WTC11 (cell line): ENCODE measurements at regions not wholly inside any gene's neighbourhood (a gene's known extent, or its start where the extent isn't known, plus 50 kb on each side); places are given as distances from the start of the nearest gene placed in this dataset.

Source experiments
- ATF1 ChIP-seq: sonication (generic); formaldehyde crosslinking; IDR thresholded peaks from 2 replicates; pipeline ENCODE4 v1.8.1; 2023; ENCODE audit warnings: mild to moderate bottlenecking, moderate library complexity, missing genetic modification reagents
- ATF3 ChIP-seq: sonication (generic); formaldehyde crosslinking; conservative IDR thresholded peaks from 2 replicates; pipeline ENCODE4 v1.8.1; 2022; ENCODE audit warnings: mild to moderate bottlenecking, missing genetic modification reagents
- CDX4 ChIP-seq: fragments of 250-450 bp; sonication (Bioruptor Pico); IDR thresholded peaks from 2 replicates; pipeline ENCODE4 v1.9.0; 2021; ENCODE audit warnings: moderate library complexity, mild to moderate bottlenecking, inconsistent platforms, borderline replicate concordance
- CTCF ChIP-seq: fragments of 200-600 bp; IDR thresholded peaks from 2 replicates; pipeline ENCODE4 v1.8.0; 2022; ENCODE audit warnings: antibody characterized with exemption
- FOXP1 ChIP-seq: sonication (generic); formaldehyde crosslinking; IDR thresholded peaks from 2 replicates; pipeline ENCODE4 v1.8.0; 2022; ENCODE audit warnings: missing genetic modification reagents, mild to moderate bottlenecking, moderate library complexity, borderline replicate concordance
- GABPB1 ChIP-seq: sonication (generic); formaldehyde crosslinking; IDR thresholded peaks from 2 replicates; pipeline ENCODE4 v1.8.1; 2023; ENCODE audit warnings: mild to moderate bottlenecking, missing genetic modification reagents
- PRRX2 ChIP-seq: fragments of 250-450 bp; sonication (Bioruptor Pico); IDR thresholded peaks from 2 replicates; pipeline ENCODE4 v1.8.0; 2021; ENCODE audit warnings: mild to moderate bottlenecking
- SP1 ChIP-seq: sonication (generic); formaldehyde crosslinking; conservative IDR thresholded peaks from 2 replicates; pipeline ENCODE4 v1.8.1; 2022; ENCODE audit warnings: missing genetic modification reagents
- TEAD4 ChIP-seq: sonication (generic); formaldehyde crosslinking; IDR thresholded peaks from 2 replicates; pipeline ENCODE4 v1.8.0; 2022; ENCODE audit warnings: mild to moderate bottlenecking, missing genetic modification reagents
- ZNF281 ChIP-seq: sonication (generic); formaldehyde crosslinking; IDR thresholded peaks from 2 replicates; pipeline ENCODE4 v1.8.0; 2023; ENCODE audit warnings: mild to moderate bottlenecking, missing genetic modification reagents
- ZNF512 ChIP-seq: sonication (generic); formaldehyde crosslinking; IDR thresholded peaks from 2 replicates; pipeline ENCODE4 v1.8.1; 2022; ENCODE audit warnings: missing genetic modification reagents, borderline replicate concordance
- TF ChIP-seq, protein P1 (sequence below): sonication (generic); formaldehyde crosslinking; IDR thresholded peaks from 2 replicates; pipeline ENCODE4 v1.8.1; 2022; ENCODE audit warnings: low read depth, missing genetic modification reagents, borderline replicate concordance
- TF ChIP-seq, protein P2 (sequence below): fragments of 250-450 bp; sonication (Bioruptor Pico); IDR thresholded peaks from 2 replicates; pipeline ENCODE4 v1.8.0; 2021; ENCODE audit warnings: mild to moderate bottlenecking

GRCh38 chr20:58138395-58138794, 90.1 kb downstream of the ANKRD60 start:
- no peak for TF ChIP-seq CTCF
- no peak for TF ChIP-seq FOXP1 (CRISPR knock-in tag)
- no peak for TF ChIP-seq ATF3 (CRISPR knock-in tag)
- no peak for TF ChIP-seq GABPB1 (CRISPR knock-in tag)
- TF ChIP-seq PRRX2 (CRISPR knock-in tag) = no peak
- no peak for TF ChIP-seq TEAD4 (CRISPR knock-in tag)
- no peak for TF ChIP-seq ATF1 (CRISPR knock-in tag)
- TF ChIP-seq, protein P1, sequence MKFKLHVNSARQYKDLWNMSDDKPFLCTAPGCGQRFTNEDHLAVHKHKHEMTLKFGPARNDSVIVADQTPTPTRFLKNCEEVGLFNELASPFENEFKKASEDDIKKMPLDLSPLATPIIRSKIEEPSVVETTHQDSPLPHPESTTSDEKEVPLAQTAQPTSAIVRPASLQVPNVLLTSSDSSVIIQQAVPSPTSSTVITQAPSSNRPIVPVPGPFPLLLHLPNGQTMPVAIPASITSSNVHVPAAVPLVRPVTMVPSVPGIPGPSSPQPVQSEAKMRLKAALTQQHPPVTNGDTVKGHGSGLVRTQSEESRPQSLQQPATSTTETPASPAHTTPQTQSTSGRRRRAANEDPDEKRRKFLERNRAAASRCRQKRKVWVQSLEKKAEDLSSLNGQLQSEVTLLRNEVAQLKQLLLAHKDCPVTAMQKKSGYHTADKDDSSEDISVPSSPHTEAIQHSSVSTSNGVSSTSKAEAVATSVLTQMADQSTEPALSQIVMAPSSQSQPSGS = no peak
- TF ChIP-seq ZNF281 (CRISPR knock-in tag) = no peak
- TF ChIP-seq CDX4 = no peak
- TF ChIP-seq, protein P2, sequence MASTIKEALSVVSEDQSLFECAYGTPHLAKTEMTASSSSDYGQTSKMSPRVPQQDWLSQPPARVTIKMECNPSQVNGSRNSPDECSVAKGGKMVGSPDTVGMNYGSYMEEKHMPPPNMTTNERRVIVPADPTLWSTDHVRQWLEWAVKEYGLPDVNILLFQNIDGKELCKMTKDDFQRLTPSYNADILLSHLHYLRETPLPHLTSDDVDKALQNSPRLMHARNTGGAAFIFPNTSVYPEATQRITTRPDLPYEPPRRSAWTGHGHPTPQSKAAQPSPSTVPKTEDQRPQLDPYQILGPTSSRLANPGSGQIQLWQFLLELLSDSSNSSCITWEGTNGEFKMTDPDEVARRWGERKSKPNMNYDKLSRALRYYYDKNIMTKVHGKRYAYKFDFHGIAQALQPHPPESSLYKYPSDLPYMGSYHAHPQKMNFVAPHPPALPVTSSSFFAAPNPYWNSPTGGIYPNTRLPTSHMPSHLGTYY (CRISPR knock-in tag) = no peak
- TF ChIP-seq ZNF512 = no peak
- TF ChIP-seq SP1 (CRISPR knock-in tag) = no peak
